ENCODE measurements at regions not wholly inside any gene's neighbourhood (a gene's known extent, or its start where the extent isn't known, plus 50 kb on each side); places are given as distances from the start of the nearest gene placed in this dataset.
"Not testable (repeated sequence)": the region's sequence is repeated elsewhere in the genome, so short reads cannot be mapped to it uniquely, and the experiment has no call there.

GRCh38 chr4:71201057-71201456 is 137.8 kb upstream of the SLC4A4 start:
- DNase-seq (no peak), ATAC-seq (peak; percentile 65)
- intact Hi-C loops (cut with DNase I, micrococcal nuclease): no loop called here

- DNase-seq: no peak
- intact Hi-C loops (cut with DNase I, micrococcal nuclease): no loop called here
- no peak for ATAC-seq
Measured at GRCh38 chr4:71201817-71202576, 136.8 kb upstream of the SLC4A4 start.

- no peak for DNase-seq
- intact Hi-C loops (cut with DNase I, micrococcal nuclease): no loop called here
- ATAC-seq: no peak
Measured at GRCh38 chr4:71202705-71203104, 136.1 kb upstream of the SLC4A4 start.

GRCh38 chr4:71204056-71204455 is 134.8 kb upstream of the SLC4A4 start:
- no peak for ATAC-seq
- DNase-seq: no peak
- intact Hi-C loops (cut with DNase I, micrococcal nuclease): no loop called here

- no peak for ATAC-seq
- intact Hi-C loops (cut with DNase I, micrococcal nuclease): no loop called here
- no peak for DNase-seq
Measured at GRCh38 chr4:71206763-71207162, 132.1 kb upstream of the SLC4A4 start.

GRCh38 chr4:71209161-71209560 is 129.7 kb upstream of the SLC4A4 start:
- no peak for ATAC-seq
- no peak for DNase-seq
- intact Hi-C loops (cut with DNase I, micrococcal nuclease): no loop called here

GRCh38 chr4:71210823-71211222 is 128.0 kb upstream of the SLC4A4 start:
- DNase-seq (no peak), ATAC-seq (no peak)
- intact Hi-C loops (cut with DNase I, micrococcal nuclease): no loop called here

- peak; percentile 73 for ATAC-seq
- intact Hi-C loops (cut with DNase I, micrococcal nuclease): no loop called here
- no peak for DNase-seq
Measured at GRCh38 chr4:71211748-71212147, 127.1 kb upstream of the SLC4A4 start.

- ATAC-seq (peak; percentile 20), DNase-seq (no peak)
- intact Hi-C loops (cut with DNase I, micrococcal nuclease): no loop called here
Measured at GRCh38 chr4:71212216-71212615, 126.6 kb upstream of the SLC4A4 start.

- intact Hi-C loops (cut with DNase I, micrococcal nuclease): no loop called here
- no peak for DNase-seq
- ATAC-seq: no peak
Measured at GRCh38 chr4:71214578-71214977, 124.2 kb upstream of the SLC4A4 start.

GRCh38 chr4:71216316-71216959 is 122.4 kb upstream of the SLC4A4 start:
- intact Hi-C loops (cut with DNase I, micrococcal nuclease): no loop called here
- ATAC-seq (no peak), DNase-seq (no peak)

- intact Hi-C loops (cut with DNase I, micrococcal nuclease): no loop called here
- ATAC-seq (peak; percentile 24), DNase-seq (no peak)
Measured at GRCh38 chr4:71217688-71218087, 121.1 kb upstream of the SLC4A4 start.

- ATAC-seq; DNase-seq; intact Hi-C loops (cut with DNase I, micrococcal nuclease): not testable (repeated sequence)
Measured at GRCh38 chr4:71220848-71221247, 118.0 kb upstream of the SLC4A4 start.

- ATAC-seq: peak; percentile 47
- no peak for DNase-seq
Measured at GRCh38 chr4:71221510-71222466, 117.0 kb upstream of the SLC4A4 start.

GRCh38 chr4:71222661-71223060 is 116.2 kb upstream of the SLC4A4 start:
- DNase-seq (no peak), ATAC-seq (no peak)
- intact Hi-C loops (cut with DNase I, micrococcal nuclease): no loop called here

More at GRCh38 chr4:71221510-71222466, 117.0 kb upstream of the SLC4A4 start:
- intact Hi-C loops (cut with DNase I, micrococcal nuclease): no loop called here

- ATAC-seq (peak; percentile 70), DNase-seq (peak; percentile 40 to 48)
- intact Hi-C loops (cut with DNase I, micrococcal nuclease): no loop called here
Measured at GRCh38 chr4:71229477-71230270, 109.1 kb upstream of the SLC4A4 start.

- DNase-seq (peak; percentile 36 to 58), ATAC-seq (peak; percentile 58)
- intact Hi-C loops (cut with DNase I, micrococcal nuclease): no loop called here
Measured at GRCh38 chr4:71230271-71231128, 108.3 kb upstream of the SLC4A4 start.
